ENCODE measurements at regions not wholly inside any gene's neighbourhood (a gene's known extent, or its start where the extent isn't known, plus 50 kb on each side); places are given as distances from the start of the nearest gene placed in this dataset.

DNA sequence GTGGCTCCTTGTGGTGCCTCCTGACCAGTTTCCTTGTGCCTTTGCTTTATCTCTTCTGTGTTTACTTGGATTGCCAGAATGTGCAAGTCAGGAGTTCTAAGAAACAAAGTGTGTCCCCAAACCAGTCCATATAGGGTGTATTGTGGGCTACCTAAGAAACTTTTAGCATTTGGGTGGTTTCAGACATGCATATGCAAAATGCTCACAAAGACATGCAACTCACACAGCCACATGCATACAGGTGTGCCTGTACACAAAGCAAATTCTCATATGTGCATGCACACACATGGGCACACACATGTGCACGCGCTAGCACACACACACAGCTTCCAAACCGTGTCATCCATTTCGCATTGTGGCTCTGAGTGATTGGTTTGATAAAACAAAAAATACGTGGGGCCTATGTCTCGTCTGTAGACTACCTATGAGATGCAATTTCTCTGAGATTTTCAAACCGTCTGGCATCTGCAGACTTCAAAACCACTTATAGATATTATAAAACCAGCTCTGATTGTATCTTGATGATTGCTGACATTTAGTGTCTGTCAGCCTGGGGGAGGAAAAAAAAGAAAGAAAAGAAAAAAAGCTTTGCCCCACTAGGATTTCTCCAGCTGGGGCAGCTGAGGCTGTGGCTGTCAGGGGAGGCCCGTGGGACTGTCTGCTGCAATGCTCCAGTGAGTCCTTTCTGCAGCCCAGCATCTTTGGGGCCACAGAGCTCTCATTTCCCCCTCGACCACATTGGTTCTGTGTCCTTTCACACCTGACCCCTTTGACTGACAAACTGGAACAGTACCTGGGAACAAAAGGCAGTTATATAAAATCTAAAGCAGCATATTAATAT, 556.1 kb downstream of the CMPK2 start:
- Histone ChIP-seq H3K27me3 (peaks cover 0 to 16% (median 0%) of the 10 kb centered on the region in 4 donors), H3K4me3 (no peak overlapping the region), H3K36me3 (no peaks in the 10 kb centered on the region), H3K27ac (replicated peaks in 1 of 4) (no peak overlapping the region), H3K4me1 (no peaks in the 10 kb centered on the region), H3K9me3 (no peaks in the 10 kb centered on the region)
- no peak for DNase-seq (ENCODE audit: extremely low spot score)
- 80% methylated on average over 9 of the region's 9 CpGs for WGBS
- TF ChIP-seq POLR2A (IDR thresholded peaks at IDR 0.05; ENCODE audit: low read depth) (no peak), POLR2AphosphoS5 (IDR thresholded peaks at IDR 0.05) (no peak), EP300 (IDR thresholded peaks at IDR 0.05) (no peak), CTCF (IDR thresholded peaks at IDR 0.05) (no peak)
- intact Hi-C loops (cut with DNase I): no loop called here

- no peaks in the 10 kb centered on the region for H3K4me1 ChIP-seq
- no peaks in the 10 kb centered on the region for H3K9me3 ChIP-seq
- no peak for DNase-seq (ENCODE audit: extremely low spot score)
- peaks cover 0 to 21% (median 0%) of the 10 kb centered on the region in 4 donors for H3K27me3 ChIP-seq
- H3K36me3 ChIP-seq: no peaks in the 10 kb centered on the region
- TF ChIP-seq EP300 (IDR thresholded peaks at IDR 0.05) (no peak), POLR2A (IDR thresholded peaks at IDR 0.05; ENCODE audit: low read depth) (no peak), CTCF (IDR thresholded peaks at IDR 0.05) (no peak), POLR2AphosphoS5 (IDR thresholded peaks at IDR 0.05) (no peak)
- intact Hi-C loops (cut with DNase I): no loop called here
- no peak overlapping the region for H3K4me3 ChIP-seq
- no peak overlapping the region for H3K27ac ChIP-seq (replicated peaks in 1 of 4)
- 45% methylated on average over 16 of the region's 16 CpGs for whole genome bisulfite sequencing
Measured at GRCh38 chr2:6310256-6311215, 555.2 kb downstream of the CMPK2 start.

- Histone ChIP-seq H3K27ac (replicated peaks in 1 of 4) (no peak overlapping the region), H3K27me3 (peaks cover 0 to 23% (median 0%) of the 10 kb centered on the region in 4 donors), H3K36me3 (no peaks in the 10 kb centered on the region), H3K4me1 (no peaks in the 10 kb centered on the region), H3K4me3 (no peak overlapping the region), H3K9me3 (no peaks in the 10 kb centered on the region)
- no peak for DNase-seq (ENCODE audit: extremely low spot score)
- intact Hi-C loops (cut with DNase I): no loop called here
- WGBS: 88% methylated on average over 6 of the region's 6 CpGs
- TF ChIP-seq EP300 (IDR thresholded peaks at IDR 0.05): no peak
Measured at GRCh38 chr2:6312367-6312766, 553.3 kb downstream of the CMPK2 start.

GRCh38 chr2:6314218-6314960, 551.3 kb downstream of the CMPK2 start:
- no peaks in the 10 kb centered on the region for H3K9me3 ChIP-seq
- no peaks in the 10 kb centered on the region for H3K4me1 ChIP-seq
- no peak overlapping the region for H3K27ac ChIP-seq (replicated peaks in 1 of 4)
- peaks cover 0 to 23% (median 0%) of the 10 kb centered on the region in 4 donors for H3K27me3 ChIP-seq
- intact Hi-C loops (cut with DNase I): no loop called here
- DNase-seq (ENCODE audit: extremely low spot score): no peak
- no peaks in the 10 kb centered on the region for H3K36me3 ChIP-seq
- WGBS: 45% methylated on average over 4 of the region's 4 CpGs
- H3K4me3 ChIP-seq: no peak overlapping the region
- no peak for TF ChIP-seq EP300 (IDR thresholded peaks at IDR 0.05)
- TF ChIP-seq POLR2A (IDR thresholded peaks at IDR 0.05; ENCODE audit: low read depth): no peak
- TF ChIP-seq CTCF (IDR thresholded peaks at IDR 0.05): no peak
- TF ChIP-seq POLR2AphosphoS5 (IDR thresholded peaks at IDR 0.05): no peak
